PC-9 (cell line): ENCODE measurements at regions not wholly inside any gene's neighbourhood (a gene's known extent, or its start where the extent isn't known, plus 50 kb on each side); places are given as distances from the start of the nearest gene placed in this dataset.

Experiments
- BruUV-seq: library from RNA; stranded (reverse); fragments of 400-500 nt; replicated peaks from 2 replicates; lab custom pipeline; 2021; lab: Mats Ljungman, UMichigan
- CTCF ChIA-PET: fragments of 300-600 bp; sonication (Branson Sonifier 250); formaldehyde crosslinking; loops from one replicate; lab custom pipeline; 2022; ENCODE audit warnings: antibody characterized with exemption; lab: Charles Lee
- POLR2A ChIA-PET: fragments of 300-600 bp; sonication (Branson Sonifier 250); formaldehyde crosslinking; loops from one replicate; lab custom pipeline; 2022; ENCODE audit warnings: antibody characterized with exemption; ENCODE audit not compliant: unreplicated experiment; lab: Charles Lee
- DNase-seq, 2 experiments: peaks; one replicate each; pipeline versions ENCODE4 v3.0.0 to v3.0.0-alpha.2; 2015 to 2022; ENCODE audit warnings: mixed read lengths in 1 of 2
- H2AFZ ChIP-seq: fragments of 200-600 bp; sonication (generic); 2 replicates; pipeline ENCODE4 v1.8.1; 2017; ENCODE audit warnings: antibody characterized with exemption
- H3F3A ChIP-seq: fragments of 200-600 bp; sonication (generic); 2 replicates; pipeline ENCODE4 v1.8.1; 2017; ENCODE audit warnings: antibody characterized with exemption, mild to moderate bottlenecking, low read depth; ENCODE audit not compliant: insufficient read depth
- H3K27ac ChIP-seq: fragments of 200-600 bp; sonication (generic); 2 replicates; pipeline ENCODE4 v1.6.1; 2016; ENCODE audit warnings: mixed run types
- H3K27me3 ChIP-seq: fragments of 200-600 bp; sonication (generic); 2 replicates; pipeline ENCODE4 v1.6.1; 2016; ENCODE audit warnings: low read depth, mixed run types; ENCODE audit not compliant: insufficient read depth
- H3K36me3 ChIP-seq: fragments of 200-600 bp; sonication (generic); 2 replicates; pipeline ENCODE4 v1.6.1; 2016; ENCODE audit warnings: low read depth, mixed run types
- H3K4me1 ChIP-seq: fragments of 200-600 bp; sonication (generic); replicated peaks from 2 replicates; pipeline ENCODE4 v1.6.1; 2016; ENCODE audit warnings: mixed run types; ENCODE audit not compliant: insufficient read depth
- H3K4me2 ChIP-seq: fragments of 200-600 bp; sonication (generic); 2 replicates; pipeline ENCODE4 v1.6.1; 2017; ENCODE audit warnings: mixed run types
- H3K4me3 ChIP-seq: fragments of 200-600 bp; sonication (generic); 2 replicates; pipeline ENCODE4 v1.6.1; 2016; ENCODE audit warnings: mixed run types
- H3K79me2 ChIP-seq: fragments of 200-600 bp; sonication (generic); 2 replicates; pipeline ENCODE4 v1.6.1; 2017; ENCODE audit warnings: low read depth, mixed run types
- H3K9me2 ChIP-seq: fragments of 200-600 bp; sonication (generic); 2 replicates; pipeline ENCODE4 v1.8.1; 2017; ENCODE audit warnings: mild to moderate bottlenecking; ENCODE audit not compliant: insufficient read depth
- H3K9me3 ChIP-seq: fragments of 200-600 bp; sonication (generic); 2 replicates; pipeline ENCODE4 v1.8.1; 2016; ENCODE audit warnings: low read depth; ENCODE audit not compliant: insufficient read depth
- H4K20me1 ChIP-seq: fragments of 200-600 bp; sonication (generic); 2 replicates; pipeline ENCODE4 v1.8.1; 2017; ENCODE audit not compliant: insufficient read depth
- EZH2 ChIP-seq: fragments of 200-600 bp; sonication (generic); IDR thresholded peaks from 2 replicates; pipeline ENCODE4 v1.8.0; 2017; ENCODE audit warnings: antibody characterized with exemption, low read depth
- intact Hi-C: fragments of 100-400 bp; cut with micrococcal nuclease; formaldehyde crosslinking; loops from one replicate; pipeline ENCODE4 v1.10.0; 2022; ENCODE audit not compliant: unreplicated experiment
- TF ChIP-seq, protein P1 (sequence below): fragments of 200-600 bp; sonication (generic); conservative IDR thresholded peaks from 2 replicates; pipeline ENCODE4 v1.6.1; 2017; ENCODE audit warnings: mixed run types, antibody characterized with exemption, mild to moderate bottlenecking, moderate library complexity

DNA sequence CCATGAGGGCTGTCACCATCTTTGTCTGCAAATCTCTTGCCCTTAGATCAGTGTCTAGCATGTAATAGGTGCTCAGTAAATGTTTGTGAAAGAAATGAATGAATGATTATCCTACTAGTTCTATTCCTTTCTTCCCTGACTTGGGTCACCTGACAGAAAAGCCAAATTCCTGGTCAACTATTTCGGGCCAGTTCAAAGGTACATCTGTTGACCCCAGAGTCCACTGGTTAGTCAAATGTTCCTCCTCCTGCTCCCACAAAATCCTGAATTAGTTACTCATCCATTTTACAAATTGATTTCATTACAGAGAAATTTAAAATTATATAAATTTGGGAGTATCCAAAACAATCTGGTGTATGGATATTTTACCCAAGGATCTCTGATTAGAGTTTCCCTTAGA is 124.7 kb upstream of the NAV2 start:
- CTCF ChIA-PET, result no interaction called here
- no peak for DNase-seq
- Histone ChIP-seq H3K27me3 (no peaks in the 10 kb centered on the region), H3F3A (no peaks in the 10 kb centered on the region), H3K9me3 (peaks cover 3% of the 10 kb centered on the region; the same call in 1 of the 2 replicates), H4K20me1 (no peaks in the 10 kb centered on the region), H3K27ac (no peak overlapping the region), H3K79me2 (no peaks in the 10 kb centered on the region), H3K4me2 (no peak overlapping the region), H3K4me3 (no peak overlapping the region), H3K36me3 (no peaks in the 10 kb centered on the region), H3K4me1 (peaks cover 6% of the 10 kb centered on the region), H2AFZ (no peak overlapping the region), H3K9me2 (no peaks in the 10 kb centered on the region)
- intact Hi-C loops, result no loop called here
- POLR2A ChIA-PET, result no interaction called here
- TF ChIP-seq, protein P1, sequence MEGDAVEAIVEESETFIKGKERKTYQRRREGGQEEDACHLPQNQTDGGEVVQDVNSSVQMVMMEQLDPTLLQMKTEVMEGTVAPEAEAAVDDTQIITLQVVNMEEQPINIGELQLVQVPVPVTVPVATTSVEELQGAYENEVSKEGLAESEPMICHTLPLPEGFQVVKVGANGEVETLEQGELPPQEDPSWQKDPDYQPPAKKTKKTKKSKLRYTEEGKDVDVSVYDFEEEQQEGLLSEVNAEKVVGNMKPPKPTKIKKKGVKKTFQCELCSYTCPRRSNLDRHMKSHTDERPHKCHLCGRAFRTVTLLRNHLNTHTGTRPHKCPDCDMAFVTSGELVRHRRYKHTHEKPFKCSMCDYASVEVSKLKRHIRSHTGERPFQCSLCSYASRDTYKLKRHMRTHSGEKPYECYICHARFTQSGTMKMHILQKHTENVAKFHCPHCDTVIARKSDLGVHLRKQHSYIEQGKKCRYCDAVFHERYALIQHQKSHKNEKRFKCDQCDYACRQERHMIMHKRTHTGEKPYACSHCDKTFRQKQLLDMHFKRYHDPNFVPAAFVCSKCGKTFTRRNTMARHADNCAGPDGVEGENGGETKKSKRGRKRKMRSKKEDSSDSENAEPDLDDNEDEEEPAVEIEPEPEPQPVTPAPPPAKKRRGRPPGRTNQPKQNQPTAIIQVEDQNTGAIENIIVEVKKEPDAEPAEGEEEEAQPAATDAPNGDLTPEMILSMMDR, result no peak
- TF ChIP-seq EZH2, result no peak
- BruUV-seq, result no TSS peak

DNA sequence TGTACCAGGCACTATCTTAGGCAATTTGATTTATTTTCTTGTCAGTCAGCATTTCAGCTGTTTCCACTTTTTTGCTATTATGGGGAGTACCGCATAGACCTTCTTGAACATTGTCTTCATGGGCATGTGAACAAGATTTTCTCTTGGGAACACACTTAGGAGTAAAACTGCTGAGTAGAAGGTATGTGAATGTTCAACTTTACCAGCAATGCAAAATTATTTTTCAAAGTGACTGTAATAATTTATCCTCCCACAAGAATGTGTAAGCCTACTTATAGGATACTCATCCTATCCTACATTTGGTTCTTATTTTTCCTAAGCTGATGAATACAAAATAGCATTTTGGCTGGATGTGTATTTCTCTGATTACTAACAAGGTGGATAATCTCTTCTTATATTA is 132.0 kb upstream of the NAV2 start:
- Histone ChIP-seq H3K4me1 (no peaks in the 10 kb centered on the region), H3K4me3 (no peak overlapping the region), H2AFZ (no peak overlapping the region), H3K9me3 (no peaks in the 10 kb centered on the region; the same call in 1 of the 2 replicates), H3K79me2 (no peaks in the 10 kb centered on the region), H3K27me3 (no peaks in the 10 kb centered on the region), H3K27ac (no peak overlapping the region), H3K36me3 (no peaks in the 10 kb centered on the region), H3F3A (no peaks in the 10 kb centered on the region), H3K9me2 (no peaks in the 10 kb centered on the region), H3K4me2 (no peak overlapping the region), H4K20me1 (no peaks in the 10 kb centered on the region)
- BruUV-seq, result no TSS peak
- CTCF ChIA-PET, result no interaction called here
- intact Hi-C loops, result no loop called here
- TF ChIP-seq, protein P1, result no peak
- no peak for TF ChIP-seq EZH2
- POLR2A ChIA-PET, result no interaction called here
- DNase-seq, result no peak

DNA sequence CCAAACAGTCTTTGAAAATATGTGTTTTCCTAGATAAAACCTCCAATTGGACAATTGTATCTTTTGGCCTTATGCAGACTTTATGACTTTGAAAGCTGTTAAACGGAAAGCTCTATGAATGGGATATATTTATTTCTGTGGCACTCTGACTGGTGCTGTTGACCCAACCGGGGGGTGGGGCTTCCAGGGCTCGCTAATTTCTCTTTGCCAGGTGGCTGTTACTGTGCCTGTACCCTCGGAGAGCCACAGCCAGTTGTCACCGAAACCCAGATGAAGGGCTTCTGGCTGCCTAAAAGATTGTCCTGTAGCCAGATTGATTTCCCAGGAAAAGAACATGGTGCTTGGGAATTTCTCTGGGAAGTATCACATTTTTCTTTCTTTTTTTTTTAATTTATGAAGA is 132.7 kb upstream of the NAV2 start:
- ChIA-PET CTCF (no interaction called here), POLR2A (no interaction called here)
- TF ChIP-seq, protein P1, result no peak
- TF ChIP-seq EZH2, result no peak
- H3K9me2 ChIP-seq, result no peaks in the 10 kb centered on the region
- no peak overlapping the region for H3K4me2 ChIP-seq
- no peak overlapping the region for H3K27ac ChIP-seq
- BruUV-seq, result no TSS peak
- no peaks in the 10 kb centered on the region for H4K20me1 ChIP-seq
- no peak overlapping the region for H3K4me3 ChIP-seq
- intact Hi-C loops, result no loop called here
- no peaks in the 10 kb centered on the region for H3K9me3 ChIP-seq
- no peak overlapping the region for H2AFZ ChIP-seq
- no peaks in the 10 kb centered on the region for H3F3A ChIP-seq
- no peaks in the 10 kb centered on the region for H3K27me3 ChIP-seq
- H3K79me2 ChIP-seq, result no peaks in the 10 kb centered on the region
- H3K36me3 ChIP-seq, result no peaks in the 10 kb centered on the region
- DNase-seq, result no peak
- H3K4me1 ChIP-seq, result no peaks in the 10 kb centered on the region
